ENCODE measurements at regions not wholly inside any gene's neighbourhood (a gene's known extent, or its start where the extent isn't known, plus 50 kb on each side); places are given as distances from the start of the nearest gene placed in this dataset.

DNA sequence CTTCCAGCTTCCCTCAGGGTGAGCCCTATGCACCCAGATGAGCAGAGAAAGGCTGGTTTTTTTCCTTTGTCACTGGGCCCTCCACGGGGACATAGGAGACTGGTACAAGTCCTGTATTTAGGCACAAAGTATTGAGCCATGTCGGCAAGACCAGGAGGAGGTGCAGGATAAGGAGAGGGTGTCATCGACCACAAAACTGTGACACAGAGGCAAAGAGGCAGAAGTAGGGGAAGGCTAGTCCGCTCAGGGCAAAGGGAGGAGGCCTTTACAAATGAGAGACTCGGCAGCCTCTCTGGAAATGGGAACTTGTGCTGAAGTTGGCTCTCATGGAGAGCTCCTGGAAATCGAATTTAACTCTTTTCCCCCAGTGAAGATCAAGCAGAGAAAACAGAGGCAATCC, 70.7 kb upstream of the CAMK1G start:
- no peak for DNase-seq (ENCODE audit: low read depth)

- DNase-seq (ENCODE audit: low read depth), result no peak
These were observed 70.3 kb upstream of the CAMK1G start for GRCh38 chr1:209513226-209513625.

GRCh38 chr1:209516771-209517680, 66.5 kb upstream of the CAMK1G start:
- DNase-seq (ENCODE audit: low read depth), result no peak

DNA sequence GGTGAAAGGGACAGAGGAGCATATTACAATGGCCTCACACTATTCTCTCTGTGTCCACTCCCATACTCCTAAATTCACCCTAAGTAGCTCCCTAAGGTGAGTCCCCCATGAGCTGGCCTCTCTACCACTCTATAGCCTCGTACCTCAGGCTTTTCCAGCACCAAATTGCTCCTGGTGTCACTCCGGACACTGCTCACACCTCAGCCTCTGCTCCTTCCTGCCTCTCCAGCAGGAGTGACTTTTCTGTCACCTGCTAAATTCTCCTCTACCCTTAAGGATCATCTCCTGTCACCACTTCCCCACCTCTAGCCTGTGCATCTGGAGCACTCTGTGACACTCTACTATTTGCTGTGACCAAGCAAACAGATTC, 65.8 kb upstream of the CAMK1G start:
- DNase-seq (ENCODE audit: low read depth), result no peak

GRCh38 chr1:209519786-209520185, 63.7 kb upstream of the CAMK1G start:
- no peak for DNase-seq (ENCODE audit: low read depth)

DNA sequence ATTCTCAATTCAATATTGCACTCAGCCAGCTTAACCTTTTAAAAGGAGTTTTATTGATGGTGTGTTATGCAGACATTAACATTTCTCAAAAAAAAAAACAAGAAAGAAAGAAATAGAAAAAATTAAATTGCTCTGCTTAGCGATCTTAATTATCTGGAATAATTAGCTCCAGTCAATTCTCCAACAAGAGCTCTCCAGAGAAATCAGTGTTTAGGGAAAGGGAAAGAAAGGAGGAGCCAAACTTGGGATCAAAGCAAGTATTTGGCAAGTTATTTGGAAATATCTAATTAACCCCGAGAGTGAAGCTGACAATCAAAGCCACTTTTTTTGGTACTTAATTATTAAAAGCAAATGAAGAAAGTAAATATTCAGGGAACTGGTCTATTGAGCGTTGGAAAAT, 60.7 kb upstream of the CAMK1G start:
- DNase-seq (ENCODE audit: low read depth), result no peak

- no peak for DNase-seq (ENCODE audit: low read depth)
These were observed 57.4 kb upstream of the CAMK1G start for GRCh38 chr1:209526137-209526536.

DNA sequence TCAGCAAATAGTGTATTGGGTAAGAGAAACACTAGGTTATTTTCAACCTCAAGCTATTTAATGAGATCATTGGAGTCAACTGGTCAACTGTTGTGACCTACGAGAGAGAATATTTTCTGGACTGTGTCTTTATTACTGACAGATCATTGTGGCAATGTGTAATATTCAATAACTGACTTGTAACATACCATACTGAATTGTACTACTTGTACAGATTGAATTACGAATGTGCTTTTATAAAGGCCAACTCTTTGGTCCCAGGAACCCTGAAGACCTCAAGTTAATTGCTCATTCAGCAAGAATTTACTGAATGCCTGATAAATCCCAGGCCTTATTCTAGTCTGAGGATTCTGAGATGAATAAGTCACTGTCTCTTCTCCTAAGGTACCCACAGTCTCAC, 56.1 kb upstream of the CAMK1G start:
- DNase-seq (ENCODE audit: low read depth), result no peak

DNA sequence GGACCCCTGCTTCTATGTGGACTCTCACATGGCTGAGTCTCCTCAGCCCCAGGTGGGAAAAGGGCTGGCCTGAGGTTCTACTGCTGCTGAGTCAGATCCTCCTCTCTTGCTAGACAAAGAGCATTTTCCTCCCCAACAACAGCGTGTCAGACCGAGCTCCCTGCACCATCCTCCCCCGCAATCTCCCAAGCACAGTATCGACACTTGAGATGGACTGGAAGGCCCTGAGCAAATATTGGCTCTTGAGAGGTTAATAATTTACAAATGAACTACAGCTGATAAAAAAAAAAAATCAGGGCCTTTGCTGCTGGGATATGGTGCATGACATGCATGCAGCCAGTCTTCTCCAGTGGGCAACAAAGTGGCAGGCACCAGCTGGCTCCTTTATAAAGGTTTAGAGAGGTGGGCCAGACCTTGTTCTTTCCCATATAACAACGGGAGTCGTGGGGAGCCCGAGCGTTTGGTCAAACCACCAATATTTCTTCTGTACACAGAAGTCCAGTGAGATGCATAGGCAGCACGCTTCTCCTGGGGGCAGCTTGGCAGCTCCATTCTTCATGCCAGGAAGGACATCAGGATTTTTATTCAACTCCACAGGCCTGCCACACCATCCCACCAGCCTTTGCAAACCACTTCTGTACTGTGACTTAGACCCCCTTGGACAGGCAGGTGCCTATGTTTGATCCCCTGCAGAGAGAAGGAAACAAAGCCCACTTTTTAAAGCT, 55.4 kb upstream of the CAMK1G start:
- no peak for DNase-seq (ENCODE audit: low read depth)

GRCh38 chr1:209529233-209529632, 54.3 kb upstream of the CAMK1G start:
- DNase-seq (ENCODE audit: low read depth), result no peak

GRCh38 chr1:209531006-209531405, 52.5 kb upstream of the CAMK1G start:
- DNase-seq (ENCODE audit: low read depth), result no peak

GRCh38 chr1:209531549-209531948, 52.0 kb upstream of the CAMK1G start:
- no peak for DNase-seq (ENCODE audit: low read depth)
